ENCODE measurements at regions not wholly inside any gene's neighbourhood (a gene's known extent, or its start where the extent isn't known, plus 50 kb on each side); places are given as distances from the start of the nearest gene placed in this dataset.
"Not testable (repeated sequence)": the region's sequence is repeated elsewhere in the genome, so short reads cannot be mapped to it uniquely, and the experiment has no call there.

- no peak for DNase-seq (ENCODE audit: low spot score)
- TF ChIP-seq, protein P1, sequence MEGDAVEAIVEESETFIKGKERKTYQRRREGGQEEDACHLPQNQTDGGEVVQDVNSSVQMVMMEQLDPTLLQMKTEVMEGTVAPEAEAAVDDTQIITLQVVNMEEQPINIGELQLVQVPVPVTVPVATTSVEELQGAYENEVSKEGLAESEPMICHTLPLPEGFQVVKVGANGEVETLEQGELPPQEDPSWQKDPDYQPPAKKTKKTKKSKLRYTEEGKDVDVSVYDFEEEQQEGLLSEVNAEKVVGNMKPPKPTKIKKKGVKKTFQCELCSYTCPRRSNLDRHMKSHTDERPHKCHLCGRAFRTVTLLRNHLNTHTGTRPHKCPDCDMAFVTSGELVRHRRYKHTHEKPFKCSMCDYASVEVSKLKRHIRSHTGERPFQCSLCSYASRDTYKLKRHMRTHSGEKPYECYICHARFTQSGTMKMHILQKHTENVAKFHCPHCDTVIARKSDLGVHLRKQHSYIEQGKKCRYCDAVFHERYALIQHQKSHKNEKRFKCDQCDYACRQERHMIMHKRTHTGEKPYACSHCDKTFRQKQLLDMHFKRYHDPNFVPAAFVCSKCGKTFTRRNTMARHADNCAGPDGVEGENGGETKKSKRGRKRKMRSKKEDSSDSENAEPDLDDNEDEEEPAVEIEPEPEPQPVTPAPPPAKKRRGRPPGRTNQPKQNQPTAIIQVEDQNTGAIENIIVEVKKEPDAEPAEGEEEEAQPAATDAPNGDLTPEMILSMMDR (IDR thresholded peaks at IDR 0.05; ENCODE audit: extremely low read depth, insufficient read depth, missing control alignments) = no peak
- in situ Hi-C loops (cut with MboI; ENCODE audit: low pct_unique_long_range_greater_than_20kb, low sequenced_read_pairs, unreplicated experiment) = no loop called here
Observed at GRCh38 chr6:80832337-80832736, 725.9 kb downstream of the BCKDHB start.

DNA sequence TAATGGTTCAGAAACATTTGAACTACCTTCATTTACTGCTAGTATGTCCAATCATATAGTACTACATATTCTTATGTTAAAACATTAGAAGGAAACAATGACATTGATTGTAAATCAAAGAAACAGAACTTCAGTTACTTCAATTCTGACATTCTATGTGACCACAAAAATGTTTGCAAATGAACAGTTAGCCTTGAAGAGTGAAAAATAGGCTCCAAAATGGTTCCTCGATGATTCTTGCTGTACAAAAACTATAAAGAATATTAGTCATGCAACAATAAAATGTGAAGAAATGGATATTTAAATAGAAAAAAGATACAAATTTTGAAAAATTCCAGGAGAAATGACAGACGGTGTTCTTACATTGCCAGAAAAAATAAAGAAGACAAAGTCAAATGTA is 686.9 kb downstream of the BCKDHB start:
- no peak for DNase-seq (ENCODE audit: low spot score)
- TF ChIP-seq, protein P1 (IDR thresholded peaks at IDR 0.05; ENCODE audit: extremely low read depth, insufficient read depth, missing control alignments) = no peak
- in situ Hi-C loops (cut with MboI; ENCODE audit: low pct_unique_long_range_greater_than_20kb, low sequenced_read_pairs, unreplicated experiment) = no loop called here

DNA sequence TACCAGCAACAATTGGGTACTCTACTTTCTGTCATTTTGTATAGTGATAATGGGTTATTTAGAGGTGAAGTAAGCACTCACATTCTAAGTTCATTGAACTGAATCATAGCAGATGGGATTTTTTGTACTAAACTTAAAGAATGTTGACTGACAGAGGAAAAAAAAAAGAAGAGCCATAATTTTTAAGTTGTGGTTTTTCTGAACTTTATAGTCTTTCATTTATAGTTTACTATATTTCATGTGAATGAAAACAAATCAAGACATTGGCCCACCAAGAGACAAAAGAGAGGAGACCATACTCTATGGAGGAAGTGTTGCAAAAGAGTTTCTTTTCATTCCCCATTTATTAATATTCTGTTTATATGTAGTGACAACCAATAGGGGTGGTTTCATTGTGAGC is 685.7 kb downstream of the BCKDHB start:
- TF ChIP-seq, protein P1 (IDR thresholded peaks at IDR 0.05; ENCODE audit: extremely low read depth, insufficient read depth, missing control alignments) = no peak
- no peak for DNase-seq (ENCODE audit: low spot score)
- in situ Hi-C loops (cut with MboI; ENCODE audit: low pct_unique_long_range_greater_than_20kb, low sequenced_read_pairs, unreplicated experiment) = no loop called here

GRCh38 chr6:80789912-80790570 is 683.6 kb downstream of the BCKDHB start:
- in situ Hi-C loops (cut with MboI; ENCODE audit: low pct_unique_long_range_greater_than_20kb, low sequenced_read_pairs, unreplicated experiment) = no loop called here
- TF ChIP-seq, protein P1 (IDR thresholded peaks at IDR 0.05; ENCODE audit: extremely low read depth, insufficient read depth, missing control alignments) = no peak
- DNase-seq (ENCODE audit: low spot score) = no peak

- in situ Hi-C loops (cut with MboI; ENCODE audit: low pct_unique_long_range_greater_than_20kb, low sequenced_read_pairs, unreplicated experiment) = not testable (repeated sequence)
Observed at GRCh38 chr6:80783271-80783670, 676.8 kb downstream of the BCKDHB start.

DNA sequence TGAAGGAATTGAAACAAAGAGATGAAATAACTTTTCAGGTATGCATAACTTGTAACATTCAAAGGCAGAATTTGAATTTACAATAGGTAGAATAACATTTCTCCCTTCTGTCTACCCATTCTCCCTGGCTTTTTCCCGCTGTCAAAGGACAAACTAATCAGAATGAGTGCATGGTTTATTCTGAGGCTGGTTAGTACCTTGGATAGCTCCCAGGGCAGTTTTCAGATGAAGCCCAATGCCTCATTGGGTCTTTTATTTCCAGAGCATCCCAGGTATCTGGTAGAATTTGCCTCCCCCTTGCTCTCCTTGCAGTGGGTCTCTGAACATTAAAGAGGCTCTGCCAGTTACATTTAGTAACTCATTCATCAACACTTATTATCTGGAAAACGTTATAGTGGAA is 665.5 kb downstream of the BCKDHB start:
- no peak for DNase-seq (ENCODE audit: low spot score)
- in situ Hi-C loops (cut with MboI; ENCODE audit: low pct_unique_long_range_greater_than_20kb, low sequenced_read_pairs, unreplicated experiment) = no loop called here
- TF ChIP-seq, protein P1 (IDR thresholded peaks at IDR 0.05; ENCODE audit: extremely low read depth, insufficient read depth, missing control alignments) = no peak

More at GRCh38 chr6:80783271-80783670, 676.8 kb downstream of the BCKDHB start:
- not testable (repeated sequence) for DNase-seq (ENCODE audit: low spot score)

DNA sequence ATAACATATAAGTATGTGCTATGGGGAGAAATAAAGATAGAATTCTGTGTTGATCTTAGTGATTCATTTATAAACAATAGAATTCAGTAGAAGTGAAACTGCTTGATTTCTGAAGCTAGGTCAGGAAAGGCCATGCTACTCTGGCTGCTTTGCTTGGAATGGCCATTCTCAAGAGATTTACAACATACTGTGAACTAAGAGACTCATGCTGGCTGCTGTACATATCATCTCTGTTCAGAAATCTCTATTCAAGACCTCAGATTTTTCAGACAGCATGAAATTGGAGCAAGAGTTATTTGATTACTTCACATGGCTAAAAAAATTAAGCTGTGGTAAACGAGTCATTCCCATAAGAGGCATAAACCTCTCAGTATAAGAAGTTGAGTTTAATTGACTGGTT is 662.6 kb downstream of the BCKDHB start:
- TF ChIP-seq, protein P1 (IDR thresholded peaks at IDR 0.05; ENCODE audit: extremely low read depth, insufficient read depth, missing control alignments) = no peak
- no peak for DNase-seq (ENCODE audit: low spot score)
- in situ Hi-C loops (cut with MboI; ENCODE audit: low pct_unique_long_range_greater_than_20kb, low sequenced_read_pairs, unreplicated experiment) = no loop called here

Data from GM13977 (cell line).